Naive thymus-derived CD4-positive, alpha-beta T cell (primary cell): ENCODE measurements at regions not wholly inside any gene's neighbourhood (a gene's known extent, or its start where the extent isn't known, plus 50 kb on each side); places are given as distances from the start of the nearest gene placed in this dataset.

ENCODE experiments used
- ATAC-seq: fragments of 150-1000 bp; cut with Tn5 transposase; 2 replicates; pipeline ENCODE4 v1.10.0; 2021; ENCODE audit warnings: mild to moderate bottlenecking, moderate library complexity
- CTCF ChIA-PET: fragments of 350-600 bp; sonication (Branson Sonifier 250); formaldehyde crosslinking; loops from one replicate; lab custom pipeline; 2021; ENCODE audit warnings: antibody characterized with exemption; lab: Charles Lee
- POLR2A ChIA-PET: fragments of 350-600 bp; sonication (Branson Sonifier 250); formaldehyde crosslinking; loops from one replicate; lab custom pipeline; 2021; ENCODE audit warnings: antibody characterized with exemption, inconsistent platforms; lab: Charles Lee
- DNase-seq, 9 donors: peaks; one replicate each; pipeline versions ENCODE4 v3.0.0 to v3.0.0-alpha.2; 2020 to 2022; ENCODE audit warnings: mixed read lengths in 1 of 9
- H3K27ac ChIP-seq: one replicate; pipeline ENCODE4 v1.7.0; 2013; ENCODE audit warnings: mild to moderate bottlenecking, low read depth, low read length, moderate library complexity
- H3K27me3 ChIP-seq, 2 donors: one replicate each; pipeline ENCODE4 v1.7.0; 2013; ENCODE audit warnings: low read length in 2 of 2, mild to moderate bottlenecking in 2 of 2, moderate library complexity in 2 of 2; ENCODE audit not compliant: control insufficient read depth in 2 of 2, insufficient read depth in 2 of 2
- H3K36me3 ChIP-seq, 3 experiments: 1 replicate in 2 of 3; 2 replicates in 1 of 3; pipeline ENCODE4 v1.7.0; 2013; ENCODE audit warnings: low read length in 3 of 3, mild to moderate bottlenecking in 3 of 3, moderate library complexity in 1 of 3; ENCODE audit not compliant: insufficient read depth in 3 of 3, control insufficient read depth in 2 of 3
- H3K4me1 ChIP-seq, 2 donors: one replicate each; pipeline ENCODE4 v1.7.0; 2013; ENCODE audit warnings: low read length in 2 of 2, mild to moderate bottlenecking in 2 of 2, moderate library complexity in 1 of 2; ENCODE audit not compliant: control insufficient read depth in 2 of 2, insufficient read depth in 2 of 2
- H3K4me3 ChIP-seq: 2 replicates; pipeline ENCODE4 v1.7.0; 2013; ENCODE audit warnings: mild to moderate bottlenecking, low read length
- H3K9me3 ChIP-seq, 3 experiments: 1 replicate in 2 of 3; 2 replicates in 1 of 3; pipeline ENCODE4 v1.7.0; 2013; ENCODE audit warnings: low read length in 3 of 3; ENCODE audit not compliant: control insufficient read depth in 2 of 3
- H3K27ac Mint-ChIP-seq, 9 donors: one replicate each; pipeline ENCODE4 v1.8.0; 2020 to 2022; ENCODE audit warnings: mixed read lengths in 9 of 9, mild to moderate bottlenecking in 8 of 9, moderate library complexity in 5 of 9, inconsistent platforms in 2 of 9
- H3K27me3 Mint-ChIP-seq, 5 donors: one replicate each; pipeline ENCODE4 v1.8.0; 2021 to 2022; ENCODE audit warnings: mixed read lengths in 5 of 5, mild to moderate bottlenecking in 1 of 5
- H3K36me3 Mint-ChIP-seq, 5 donors: one replicate each; pipeline ENCODE4 v1.8.0; 2020 to 2022; ENCODE audit warnings: mixed read lengths in 5 of 5, mild to moderate bottlenecking in 3 of 5, inconsistent platforms in 1 of 5
- H3K4me1 Mint-ChIP-seq, 7 donors: one replicate each; pipeline ENCODE4 v1.8.0; 2020 to 2022; ENCODE audit warnings: mixed read lengths in 7 of 7, mild to moderate bottlenecking in 3 of 7, inconsistent platforms in 1 of 7
- H3K4me3 Mint-ChIP-seq, 10 donors: one replicate each; pipeline ENCODE4 v1.8.0; 2020 to 2022; ENCODE audit warnings: mild to moderate bottlenecking in 10 of 10, mixed read lengths in 10 of 10, moderate library complexity in 6 of 10, inconsistent platforms in 2 of 10
- H3K9me3 Mint-ChIP-seq, 11 donors: one replicate each; pipeline ENCODE4 v1.8.0; 2020 to 2022; ENCODE audit warnings: mixed read lengths in 11 of 11, mild to moderate bottlenecking in 4 of 11, inconsistent platforms in 1 of 11, moderate library complexity in 1 of 11
- intact Hi-C, 2 donors: fragments of 100-400 bp; cut with micrococcal nuclease; formaldehyde crosslinking; loops; one replicate each; pipeline ENCODE4 v1.15.1; 2023

DNA sequence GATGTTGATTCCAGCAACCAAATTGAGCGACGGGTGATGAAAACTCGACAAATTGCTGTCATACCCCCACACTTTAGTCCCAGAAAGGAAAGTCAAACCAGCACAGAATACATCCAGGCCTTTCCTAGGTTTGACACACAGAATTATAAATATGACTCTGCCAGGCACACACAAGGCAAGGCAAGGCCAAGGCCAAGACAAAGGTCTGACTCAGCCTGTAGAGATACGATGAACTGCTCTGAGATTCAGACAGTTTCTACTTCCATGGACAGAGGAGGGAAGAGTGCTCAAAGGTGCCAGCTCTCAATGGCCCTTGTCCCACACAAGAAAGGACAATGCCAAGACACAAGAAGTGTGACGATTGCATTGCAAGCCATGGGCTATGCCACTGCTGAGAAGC is 880.2 kb upstream of the TMEM132C start:
- ChIA-PET POLR2A (no interaction called here), CTCF (no interaction called here)
- Mint-ChIP-seq H3K27ac (no peak overlapping the region), H3K4me1 (no peaks in the 10 kb centered on the region), H3K36me3 (no peaks in the 10 kb centered on the region), H3K27me3 (peaks cover 0 to 9% (median 3%) of the 10 kb centered on the region in 5 donors), H3K4me3 (no peak overlapping the region), H3K9me3 (peaks cover 0 to 5% (median 0%) of the 10 kb centered on the region in 11 donors)
- H3K9me3 ChIP-seq = no peaks in the 10 kb centered on the region
- DNase-seq (no peak), ATAC-seq (no peak)
- H3K4me3 ChIP-seq = no peak overlapping the region
- H3K27me3 ChIP-seq = no peaks in the 10 kb centered on the region
- intact Hi-C loops = no loop called here
- H3K27ac ChIP-seq = no peak overlapping the region
- H3K4me1 ChIP-seq = no peaks in the 10 kb centered on the region
- H3K36me3 ChIP-seq = no peaks in the 10 kb centered on the region

- ChIA-PET POLR2A (no interaction called here), CTCF (no interaction called here)
- no peak overlapping the region for H3K4me3 Mint-ChIP-seq
- Histone ChIP-seq H3K27ac (no peak overlapping the region), H3K27me3 (no peaks in the 10 kb centered on the region), H3K36me3 (no peaks in the 10 kb centered on the region), H3K4me3 (no peak overlapping the region), H3K4me1 (no peaks in the 10 kb centered on the region), H3K9me3 (no peaks in the 10 kb centered on the region)
- intact Hi-C loops = no loop called here
- H3K4me1 Mint-ChIP-seq = no peaks in the 10 kb centered on the region
- H3K27me3 Mint-ChIP-seq = peaks cover 0 to 9% (median 7%) of the 10 kb centered on the region in 5 donors
- H3K36me3 Mint-ChIP-seq = no peaks in the 10 kb centered on the region
- ATAC-seq = no peak
- H3K9me3 Mint-ChIP-seq = peaks cover 0 to 5% (median 0%) of the 10 kb centered on the region in 11 donors
- H3K27ac Mint-ChIP-seq = no peak overlapping the region
- DNase-seq = no peak
Measured at GRCh38 chr12:127388985-127389384, 878.0 kb upstream of the TMEM132C start.

DNA sequence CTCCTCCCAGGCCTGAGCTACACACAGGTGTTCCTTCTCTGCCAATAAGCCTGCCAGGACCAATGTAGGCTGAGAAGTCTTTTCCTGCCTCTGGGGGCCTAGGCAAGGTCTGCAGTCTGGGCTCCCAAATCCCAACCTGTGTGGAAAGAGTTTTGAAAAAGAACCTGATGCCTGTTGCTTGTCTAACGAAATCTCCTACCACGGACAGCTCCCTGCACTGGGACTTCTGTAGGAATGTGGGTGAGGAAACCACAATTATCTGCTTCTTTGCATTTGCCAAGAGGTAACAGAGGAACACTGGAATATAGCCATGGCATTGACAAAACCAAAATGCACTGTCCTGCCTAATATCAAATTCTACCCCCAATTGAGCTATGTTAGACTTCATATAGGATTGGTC is 877.0 kb upstream of the TMEM132C start:
- CTCF ChIA-PET = no interaction called here

DNA sequence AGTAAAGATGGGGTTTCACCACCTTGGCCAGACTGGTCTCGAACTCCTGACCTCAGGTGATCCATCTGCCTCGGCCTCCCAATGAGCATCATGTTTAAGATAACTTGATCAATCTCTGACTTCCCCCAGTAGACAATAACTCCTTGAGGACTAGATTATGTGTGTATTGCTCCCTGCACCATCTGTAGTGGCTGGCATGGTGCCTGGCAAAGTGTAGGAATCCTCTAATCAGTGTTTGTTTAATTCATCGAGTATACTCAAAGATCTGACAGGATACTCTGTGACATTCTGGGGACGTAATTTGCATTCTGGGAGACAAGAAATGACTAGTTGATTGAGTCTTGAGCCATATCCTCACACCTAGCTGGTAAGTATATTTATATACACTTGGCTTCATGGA is 873.5 kb upstream of the TMEM132C start:
- ChIA-PET POLR2A (no interaction called here), CTCF (no interaction called here)
- Mint-ChIP-seq H3K36me3 (no peaks in the 10 kb centered on the region), H3K4me1 (no peaks in the 10 kb centered on the region), H3K27ac (no peak overlapping the region), H3K27me3 (peaks cover 0 to 13% (median 9%) of the 10 kb centered on the region in 5 donors), H3K9me3 (no peaks in the 10 kb centered on the region), H3K4me3 (no peak overlapping the region)
- no peaks in the 10 kb centered on the region for H3K4me1 ChIP-seq
- ATAC-seq (no peak), DNase-seq (no peak)
- no peaks in the 10 kb centered on the region for H3K36me3 ChIP-seq
- H3K9me3 ChIP-seq = no peaks in the 10 kb centered on the region
- no peak overlapping the region for H3K27ac ChIP-seq
- H3K27me3 ChIP-seq = no peaks in the 10 kb centered on the region
- H3K4me3 ChIP-seq = no peak overlapping the region
- intact Hi-C loops = no loop called here

More for the DNA sequence above, 877.0 kb upstream of the TMEM132C start:
- H3K4me3 Mint-ChIP-seq = no peak overlapping the region
- intact Hi-C loops = no loop called here
- H3K27ac Mint-ChIP-seq = no peak overlapping the region
- no peak for ATAC-seq
- DNase-seq = no peak
- Histone ChIP-seq H3K4me1 (no peaks in the 10 kb centered on the region), H3K9me3 (no peaks in the 10 kb centered on the region), H3K27me3 (no peaks in the 10 kb centered on the region), H3K36me3 (no peaks in the 10 kb centered on the region), H3K27ac (no peak overlapping the region), H3K4me3 (no peak overlapping the region)
- H3K36me3 Mint-ChIP-seq = no peaks in the 10 kb centered on the region
- H3K9me3 Mint-ChIP-seq = peaks cover 0 to 4% (median 0%) of the 10 kb centered on the region in 11 donors
- no peaks in the 10 kb centered on the region for H3K4me1 Mint-ChIP-seq
- peaks cover 0 to 11% (median 5%) of the 10 kb centered on the region in 5 donors for H3K27me3 Mint-ChIP-seq
- POLR2A ChIA-PET = no interaction called here

GRCh38 chr12:127393896-127394295 is 873.1 kb upstream of the TMEM132C start:
- H3K27ac Mint-ChIP-seq = no peak overlapping the region

DNA sequence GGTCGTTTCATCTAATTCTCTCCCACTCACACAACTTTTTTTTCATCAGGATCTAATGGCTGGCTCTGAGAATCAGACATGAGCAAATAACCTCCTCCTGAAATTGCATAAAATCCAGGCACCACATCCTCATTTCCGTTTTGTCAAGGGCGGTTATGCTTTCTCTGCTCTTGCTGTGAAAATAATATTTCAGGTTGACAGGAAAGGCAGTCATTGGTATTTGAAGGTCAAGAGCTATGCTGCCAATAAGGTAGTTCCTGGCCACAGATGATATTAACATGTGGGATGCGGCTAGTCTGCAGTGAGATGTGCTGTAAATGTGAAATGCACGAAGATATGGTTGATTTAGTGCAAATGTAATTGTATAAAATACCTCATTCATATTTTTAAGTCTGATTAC is 870.2 kb upstream of the TMEM132C start:
- Mint-ChIP-seq H3K36me3 (no peaks in the 10 kb centered on the region), H3K27ac (no peak overlapping the region), H3K27me3 (peaks cover 0 to 13% (median 0%) of the 10 kb centered on the region in 5 donors), H3K9me3 (no peaks in the 10 kb centered on the region), H3K4me1 (no peaks in the 10 kb centered on the region), H3K4me3 (no peak overlapping the region)
- Histone ChIP-seq H3K9me3 (no peaks in the 10 kb centered on the region), H3K27me3 (no peaks in the 10 kb centered on the region), H3K4me1 (no peaks in the 10 kb centered on the region), H3K4me3 (no peak overlapping the region), H3K36me3 (no peaks in the 10 kb centered on the region), H3K27ac (no peak overlapping the region)
- no peak for ATAC-seq
- POLR2A ChIA-PET = no interaction called here
- CTCF ChIA-PET = no interaction called here
- intact Hi-C loops = no loop called here
- DNase-seq = no peak

More at GRCh38 chr12:127393896-127394295, 873.1 kb upstream of the TMEM132C start:
- Histone ChIP-seq H3K27me3 (no peaks in the 10 kb centered on the region), H3K9me3 (no peaks in the 10 kb centered on the region), H3K27ac (no peak overlapping the region), H3K4me3 (no peak overlapping the region), H3K4me1 (no peaks in the 10 kb centered on the region), H3K36me3 (no peaks in the 10 kb centered on the region)
- no peaks in the 10 kb centered on the region for H3K4me1 Mint-ChIP-seq
- ChIA-PET CTCF (interaction anchor here (0.6 kb wide), 1 partner anchor 381 kb away, joined by 3 read pairs; no protein-coding TSS in a partner anchor), POLR2A (no interaction called here)
- H3K4me3 Mint-ChIP-seq = no peak overlapping the region
- intact Hi-C loops = no loop called here
- DNase-seq (no peak), ATAC-seq (no peak)
- H3K36me3 Mint-ChIP-seq = no peaks in the 10 kb centered on the region
- no peaks in the 10 kb centered on the region for H3K9me3 Mint-ChIP-seq
- peaks cover 0 to 13% (median 5%) of the 10 kb centered on the region in 5 donors for H3K27me3 Mint-ChIP-seq

GRCh38 chr12:127398016-127398710 is 868.8 kb upstream of the TMEM132C start:
- H3K27ac ChIP-seq = no peak overlapping the region
- H3K27ac Mint-ChIP-seq = no peak overlapping the region
- CTCF ChIA-PET = no interaction called here
- H3K4me3 ChIP-seq = no peak overlapping the region
- no peaks in the 10 kb centered on the region for H3K9me3 ChIP-seq
- H3K4me1 ChIP-seq = no peaks in the 10 kb centered on the region
- H3K36me3 ChIP-seq = no peaks in the 10 kb centered on the region
- H3K4me3 Mint-ChIP-seq = no peak overlapping the region
- no peak for ATAC-seq
- DNase-seq = no peak
- no peaks in the 10 kb centered on the region for H3K27me3 ChIP-seq
- H3K36me3 Mint-ChIP-seq = no peaks in the 10 kb centered on the region
- intact Hi-C loops = no loop called here
- no peaks in the 10 kb centered on the region for H3K9me3 Mint-ChIP-seq
- peaks cover 0 to 13% (median 0%) of the 10 kb centered on the region in 5 donors for H3K27me3 Mint-ChIP-seq
- H3K4me1 Mint-ChIP-seq = no peaks in the 10 kb centered on the region
- POLR2A ChIA-PET = no interaction called here
